ENCODE measurements at regions not wholly inside any gene's neighbourhood (a gene's known extent, or its start where the extent isn't known, plus 50 kb on each side); places are given as distances from the start of the nearest gene placed in this dataset.
A peak's percentile ranks its signal among the peaks of the same experiment; 100 is the strongest.
"Not testable (repeated sequence)": the region's sequence is repeated elsewhere in the genome, so short reads cannot be mapped to it uniquely, and the experiment has no call there.

DNA sequence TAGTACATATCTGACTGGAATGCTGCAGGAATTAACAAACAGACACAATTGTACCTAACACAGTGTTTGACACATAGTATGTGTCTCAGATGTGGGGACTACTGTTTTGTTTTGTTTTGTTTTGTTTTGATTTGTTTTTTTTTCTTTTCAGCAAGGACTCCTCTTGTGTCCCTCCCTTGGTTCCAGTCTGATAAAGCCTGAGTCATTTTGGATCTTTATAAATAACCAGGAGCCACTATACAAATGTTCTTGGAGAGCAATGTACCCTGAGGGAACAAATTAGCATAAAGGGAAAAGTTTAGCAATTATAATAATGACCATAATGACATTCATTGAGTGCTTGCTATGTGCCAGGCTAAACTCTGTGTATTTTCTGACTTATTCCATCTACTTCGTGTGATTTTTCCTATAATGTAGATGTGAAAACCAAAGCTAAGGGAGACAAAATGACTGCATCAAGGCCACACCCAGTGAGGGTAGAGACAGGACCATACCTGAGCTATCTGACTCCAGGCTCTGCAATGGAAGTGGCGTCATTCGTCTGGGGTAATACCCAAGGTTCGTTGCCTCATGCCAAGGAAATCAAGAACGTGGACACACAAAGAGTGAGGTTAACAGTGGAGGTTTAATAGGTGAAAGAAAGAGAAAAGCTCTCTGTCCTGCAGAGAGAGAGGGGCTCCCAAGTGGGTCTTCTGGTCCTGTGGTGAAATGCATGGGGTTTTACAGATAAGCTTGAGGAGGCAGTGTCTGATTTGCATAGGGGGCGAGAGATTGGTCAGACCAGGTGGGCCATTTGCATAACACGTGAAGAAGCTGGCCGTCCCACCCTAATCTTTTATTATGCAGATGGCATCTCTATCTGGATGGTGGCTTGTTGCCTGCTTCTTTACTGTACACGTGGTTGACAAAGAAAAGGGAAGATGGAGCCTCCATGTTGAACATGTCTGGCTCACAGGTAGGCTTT lies 285.5 kb upstream of the SFSWAP start:
- no peak for DNase-seq (ENCODE audit: low spot score in 2 of 2)

GRCh38 chr12:131428091-131428685 lies 282.7 kb upstream of the SFSWAP start:
- no peak for DNase-seq (ENCODE audit: low spot score in 2 of 2)
- WGBS, 2 donors = 68 to 75% methylated on average over 14 of the region's 14 CpGs
- intact Hi-C loops (cut with DNase I; ENCODE audit: low total_unique reads) = no loop called here
- H3K4me3 ChIP-seq (ENCODE audit: low read depth, poor library complexity, severe bottlenecking) = no peak overlapping the region
- TF ChIP-seq POLR2A (IDR thresholded peaks at IDR 0.05) (no peak), CTCF (IDR thresholded peaks at IDR 0.05) (no peak)

More for the DNA sequence above, 285.5 kb upstream of the SFSWAP start:
- intact Hi-C loops (cut with DNase I; ENCODE audit: low total_unique reads) = no loop called here
- no peak overlapping the region for H3K4me3 ChIP-seq (ENCODE audit: low read depth, poor library complexity, severe bottlenecking)
- TF ChIP-seq CTCF (IDR thresholded peaks at IDR 0.05) (no peak), POLR2A (IDR thresholded peaks at IDR 0.05) (no peak)
- 80 to 81% methylated on average over 9 of the region's 9 CpGs for WGBS, 2 donors

- 16 to 18% methylated on average over 2 to 4 of the region's 8 CpGs for WGBS, 2 donors
- intact Hi-C loops (cut with DNase I; ENCODE audit: low total_unique reads); H3K4me3 ChIP-seq (ENCODE audit: low read depth, poor library complexity, severe bottlenecking): not testable (repeated sequence)
- DNase-seq (ENCODE audit: low spot score in 2 of 2) = peak in 1 of 2 donors; percentile 26
These were observed 281.7 kb upstream of the SFSWAP start for GRCh38 chr12:131429221-131429620.

DNA sequence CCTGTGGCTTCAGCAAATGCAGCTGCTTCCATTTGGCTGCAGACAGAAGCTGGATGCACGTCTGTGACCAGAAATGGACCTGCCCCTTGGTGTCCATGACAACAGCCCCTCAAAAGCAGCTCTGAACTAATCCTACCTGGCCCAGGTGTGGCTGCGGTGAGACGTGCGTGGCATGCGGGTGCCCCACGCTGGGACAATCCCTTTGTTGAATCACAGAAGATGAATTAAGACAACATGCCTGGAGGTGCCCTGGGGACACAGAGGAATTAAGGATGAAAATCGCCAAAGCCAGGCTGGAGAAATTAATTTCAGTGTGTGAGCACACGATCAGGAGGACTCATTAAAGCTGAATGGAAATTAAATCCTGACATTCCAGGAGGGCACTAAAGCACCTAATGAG lies 281.2 kb upstream of the SFSWAP start:
- intact Hi-C loops (cut with DNase I; ENCODE audit: low total_unique reads); DNase-seq (ENCODE audit: low spot score in 2 of 2); H3K4me3 ChIP-seq (ENCODE audit: low read depth, poor library complexity, severe bottlenecking): not testable (repeated sequence)
- 31 to 41% methylated on average over 7 to 8 of the region's 8 CpGs for WGBS, 2 donors

DNA sequence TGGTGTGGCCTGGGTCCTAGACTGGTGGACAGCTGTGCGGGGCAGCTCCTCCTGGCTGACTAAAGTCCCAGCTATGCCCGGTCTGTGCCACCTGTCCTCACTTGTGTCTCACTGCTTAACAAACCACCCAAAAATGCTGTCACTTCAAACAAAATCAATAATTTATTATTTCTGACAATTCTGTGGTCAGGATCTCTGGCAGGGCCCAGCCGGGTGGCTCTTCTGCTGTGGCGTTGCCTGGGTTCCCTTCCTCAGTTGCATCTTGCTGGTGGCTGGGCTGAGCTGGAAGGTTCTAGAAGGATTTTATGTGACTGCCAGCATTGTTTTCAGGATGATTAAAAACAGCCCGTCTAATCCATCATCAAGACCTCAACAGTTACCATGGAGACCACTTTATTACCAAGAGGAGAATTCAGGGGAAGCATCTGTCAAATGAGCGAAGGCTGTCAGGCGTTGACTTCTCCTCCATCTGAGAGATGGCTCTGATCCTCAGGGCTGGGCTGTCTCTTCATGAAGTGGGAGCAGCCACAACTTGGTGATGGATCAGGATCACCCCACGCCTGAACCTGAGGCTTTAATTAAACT lies 280.6 kb upstream of the SFSWAP start:
- peak in 1 of 2 donors; percentile 65 for DNase-seq (ENCODE audit: low spot score in 2 of 2)
- WGBS, 2 donors = 55 to 68% methylated on average over 8 of the region's 8 CpGs
- intact Hi-C loops (cut with DNase I; ENCODE audit: low total_unique reads) = no loop called here
- H3K4me3 ChIP-seq (ENCODE audit: low read depth, poor library complexity, severe bottlenecking) = no peak overlapping the region
- TF ChIP-seq POLR2A (IDR thresholded peaks at IDR 0.05) = no peak
- no peak for TF ChIP-seq CTCF (IDR thresholded peaks at IDR 0.05)

- 95% methylated on average over 14 to 16 of the region's 17 CpGs for WGBS, 2 donors
- peak in 1 of 2 donors; percentile 66 for DNase-seq (ENCODE audit: low spot score in 2 of 2)
- intact Hi-C loops (cut with DNase I; ENCODE audit: low total_unique reads); H3K4me3 ChIP-seq (ENCODE audit: low read depth, poor library complexity, severe bottlenecking): not testable (repeated sequence)
These were observed 279.7 kb upstream of the SFSWAP start for GRCh38 chr12:131431126-131431655.

All from lower leg skin (tissue), 4 donors.